Stimulated activated CD4-positive, alpha-beta T cell treated with anti-CD3 and anti-CD28 coated beads, Interleukin-2, amount 100 ng/mL, for 24 hours (primary cell): ENCODE measurements at regions not wholly inside any gene's neighbourhood (a gene's known extent, or its start where the extent isn't known, plus 50 kb on each side); places are given as distances from the start of the nearest gene placed in this dataset.
"Not testable (repeated sequence)": the region's sequence is repeated elsewhere in the genome, so short reads cannot be mapped to it uniquely, and the experiment has no call there.

ENCODE experiments used
- DNase-seq, 2 donors: peaks; one replicate each; pipeline ENCODE4 v3.0.0-alpha.2; 2020

- DNase-seq: no peak
Observed at GRCh38 chrX:130555341-130555740, 153.6 kb downstream of the RBMX2 start.

GRCh38 chrX:130555757-130556156 is 154.0 kb downstream of the RBMX2 start:
- DNase-seq: no peak

- no peak for DNase-seq
Observed at GRCh38 chrX:130556951-130557350, 155.2 kb downstream of the RBMX2 start.

GRCh38 chrX:130560544-130560943 is 158.8 kb downstream of the RBMX2 start:
- DNase-seq: no peak

GRCh38 chrX:130561930-130562329 is 160.1 kb downstream of the RBMX2 start:
- DNase-seq: no peak

GRCh38 chrX:130563476-130563875 is 161.7 kb downstream of the RBMX2 start:
- no peak for DNase-seq

GRCh38 chrX:130566028-130566683 is 164.4 kb downstream of the RBMX2 start:
- DNase-seq: no peak

GRCh38 chrX:130573030-130573429 is 171.2 kb downstream of the RBMX2 start:
- DNase-seq: not testable (repeated sequence)
